HL-60 (cell line): ENCODE measurements at regions not wholly inside any gene's neighbourhood (a gene's known extent, or its start where the extent isn't known, plus 50 kb on each side); places are given as distances from the start of the nearest gene placed in this dataset.

Experiments
- DNase-seq, 2 experiments: peaks; one replicate each; pipeline ENCODE4 v3.0.0-alpha.2; 2010 to 2020; ENCODE audit warnings: low read depth in 1 of 2, low spot score in 1 of 2
- H3K27ac ChIP-seq: fragments of 250-450 bp; sonication (Bioruptor Pico); replicated peaks from 2 replicates; pipeline ENCODE4 v1.5.1; 2020; ENCODE audit warnings: mild to moderate bottlenecking, moderate library complexity
- H3K27me3 ChIP-seq: fragments of 250-450 bp; sonication (Bioruptor Pico); 2 replicates; pipeline ENCODE4 v1.5.1; 2021; ENCODE audit warnings: mild to moderate bottlenecking, moderate library complexity; ENCODE audit not compliant: insufficient read depth, poor library complexity, severe bottlenecking
- H3K4me3 ChIP-seq: replicated peaks from 2 replicates; pipeline ENCODE4 v1.5.1; 2011; ENCODE audit warnings: mild to moderate bottlenecking, control low read depth, low read length; ENCODE audit not compliant: insufficient read depth
- GABPA ChIP-seq: IDR thresholded peaks from 2 replicates; pipeline ENCODE4 v1.6.1; 2012; ENCODE audit warnings: low read depth
- POLR2AphosphoS5 ChIP-seq: IDR thresholded peaks from 2 replicates; pipeline ENCODE4 v1.6.1; 2012; ENCODE audit warnings: low read depth
- REST ChIP-seq: IDR thresholded peaks from 2 replicates; pipeline ENCODE4 v1.6.1; 2012; ENCODE audit warnings: low read depth; ENCODE audit not compliant: insufficient replicate concordance
- SPI1 ChIP-seq: IDR thresholded peaks from 2 replicates; pipeline ENCODE4 v1.6.1; 2012; ENCODE audit warnings: low read depth, mild to moderate bottlenecking, borderline replicate concordance
- TF ChIP-seq, protein P1 (sequence below): IDR thresholded peaks from one replicate; pipeline ENCODE4 v1.5.1; 2011; ENCODE audit warnings: low read length, control low read depth, inconsistent platforms; ENCODE audit not compliant: insufficient read depth

GRCh38 chr1:164958982-164959768, 397.3 kb downstream of the LMX1A start:
- no peak for TF ChIP-seq GABPA
- TF ChIP-seq SPI1, result no peak
- TF ChIP-seq, protein P1, sequence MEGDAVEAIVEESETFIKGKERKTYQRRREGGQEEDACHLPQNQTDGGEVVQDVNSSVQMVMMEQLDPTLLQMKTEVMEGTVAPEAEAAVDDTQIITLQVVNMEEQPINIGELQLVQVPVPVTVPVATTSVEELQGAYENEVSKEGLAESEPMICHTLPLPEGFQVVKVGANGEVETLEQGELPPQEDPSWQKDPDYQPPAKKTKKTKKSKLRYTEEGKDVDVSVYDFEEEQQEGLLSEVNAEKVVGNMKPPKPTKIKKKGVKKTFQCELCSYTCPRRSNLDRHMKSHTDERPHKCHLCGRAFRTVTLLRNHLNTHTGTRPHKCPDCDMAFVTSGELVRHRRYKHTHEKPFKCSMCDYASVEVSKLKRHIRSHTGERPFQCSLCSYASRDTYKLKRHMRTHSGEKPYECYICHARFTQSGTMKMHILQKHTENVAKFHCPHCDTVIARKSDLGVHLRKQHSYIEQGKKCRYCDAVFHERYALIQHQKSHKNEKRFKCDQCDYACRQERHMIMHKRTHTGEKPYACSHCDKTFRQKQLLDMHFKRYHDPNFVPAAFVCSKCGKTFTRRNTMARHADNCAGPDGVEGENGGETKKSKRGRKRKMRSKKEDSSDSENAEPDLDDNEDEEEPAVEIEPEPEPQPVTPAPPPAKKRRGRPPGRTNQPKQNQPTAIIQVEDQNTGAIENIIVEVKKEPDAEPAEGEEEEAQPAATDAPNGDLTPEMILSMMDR, result no peak
- no peak for TF ChIP-seq POLR2AphosphoS5
- no peak for TF ChIP-seq REST
- Histone ChIP-seq H3K4me3 (no peak overlapping the region), H3K27ac (no peak overlapping the region), H3K27me3 (no peaks in the 10 kb centered on the region)
- no peak for DNase-seq

DNA sequence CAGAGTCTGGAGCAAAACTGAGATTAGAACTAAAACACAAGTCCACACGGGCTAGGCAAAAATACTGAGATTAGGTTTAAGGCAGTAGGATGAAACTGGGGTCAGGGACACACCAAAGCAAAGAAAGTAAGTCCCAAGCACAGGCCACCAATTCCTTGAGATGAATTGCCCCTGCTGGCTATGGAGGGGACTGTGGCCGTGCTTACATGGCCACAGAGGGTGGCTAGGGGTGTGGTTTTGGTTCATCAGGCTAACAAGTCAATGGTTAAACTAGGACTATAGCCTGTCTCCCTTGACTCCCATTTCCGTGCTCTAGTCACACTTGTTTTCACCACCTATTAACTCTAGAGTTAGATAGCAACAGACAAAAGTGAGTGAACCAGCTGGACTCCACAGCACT, 394.8 kb downstream of the PBX1 start:
- no peak for DNase-seq
- H3K27me3 ChIP-seq, result no peaks in the 10 kb centered on the region
- H3K4me3 ChIP-seq, result no peak overlapping the region
- no peak overlapping the region for H3K27ac ChIP-seq
- no peak for TF ChIP-seq POLR2AphosphoS5
- TF ChIP-seq, protein P1, result no peak
- TF ChIP-seq GABPA, result no peak
- no peak for TF ChIP-seq SPI1
- TF ChIP-seq REST, result no peak

DNA sequence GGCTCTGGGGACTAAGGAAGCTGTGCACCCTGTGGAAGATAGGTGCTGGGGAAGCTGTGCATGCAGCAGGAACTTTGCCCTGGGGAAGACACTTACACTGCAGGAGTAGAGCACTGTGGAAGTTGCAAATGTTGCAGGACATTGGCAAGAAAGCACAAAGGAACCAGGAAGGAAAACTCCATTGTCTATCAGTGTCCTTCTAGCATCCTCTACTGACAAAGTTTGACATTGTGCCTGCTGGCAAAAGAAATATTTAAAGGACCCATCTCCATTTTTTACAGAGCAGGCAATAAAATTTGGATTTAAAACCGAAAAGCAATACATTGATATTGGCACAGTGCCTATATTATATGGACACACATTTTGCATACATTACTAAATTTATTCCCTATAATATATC, 394.1 kb downstream of the PBX1 start:
- DNase-seq, result no peak
- no peak for TF ChIP-seq POLR2AphosphoS5
- TF ChIP-seq, protein P1, result no peak
- TF ChIP-seq SPI1, result no peak
- no peak for TF ChIP-seq GABPA
- TF ChIP-seq REST, result no peak
- Histone ChIP-seq H3K27ac (no peak overlapping the region), H3K27me3 (no peaks in the 10 kb centered on the region), H3K4me3 (no peak overlapping the region)
